GM12891 (cell line): ENCODE measurements at regions not wholly inside any gene's neighbourhood (a gene's known extent, or its start where the extent isn't known, plus 50 kb on each side); places are given as distances from the start of the nearest gene placed in this dataset.

Experiments
- PAX5 ChIP-seq: IDR thresholded peaks from 2 replicates; pipeline ENCODE4 v1.6.1; 2011; ENCODE audit warnings: low read length, moderate library complexity, mild to moderate bottlenecking; ENCODE audit not compliant: insufficient read depth, severe bottlenecking
- POLR2A ChIP-seq: IDR thresholded peaks from 2 replicates; pipeline ENCODE4 v1.6.1; 2011; ENCODE audit warnings: low read depth, low read length, control low read depth
- POLR2AphosphoS5 ChIP-seq: IDR thresholded peaks from 2 replicates; pipeline ENCODE4 v1.6.1; 2011; ENCODE audit warnings: low read depth, low read length, control low read depth
- POU2F2 ChIP-seq: IDR thresholded peaks from 2 replicates; pipeline ENCODE4 v1.6.1; 2011; ENCODE audit warnings: low read depth, mild to moderate bottlenecking, control low read depth, low read length, moderate library complexity
- SPI1 ChIP-seq: IDR thresholded peaks from 2 replicates; pipeline ENCODE4 v1.6.1; 2011; ENCODE audit warnings: low read depth, low read length, control low read depth
- TAF1 ChIP-seq: IDR thresholded peaks from 2 replicates; pipeline ENCODE4 v1.6.1; 2011; ENCODE audit warnings: low read depth, low read length, control low read depth

DNA sequence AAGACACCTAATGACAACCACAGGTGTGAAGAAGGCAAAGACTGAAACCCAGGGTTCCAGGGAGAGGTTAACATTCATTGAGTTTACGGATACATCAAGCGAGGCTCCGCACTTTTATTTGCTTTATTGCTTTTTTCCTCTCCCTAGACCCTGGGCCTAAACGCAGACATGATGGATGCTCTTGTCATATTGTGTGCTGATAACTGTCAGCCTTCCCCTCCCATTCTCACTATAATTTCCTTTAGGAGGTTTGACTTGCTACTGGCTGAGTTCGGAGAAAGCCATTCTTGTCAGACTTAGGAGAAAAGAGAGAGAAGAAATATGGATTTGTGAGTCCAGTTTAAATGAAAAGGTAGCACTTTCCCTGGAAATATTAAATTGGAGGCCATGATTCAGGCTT lies 471.6 kb downstream of the DNAH5 start:
- no peak for TF ChIP-seq TAF1
- TF ChIP-seq POLR2AphosphoS5 = no peak
- no peak for TF ChIP-seq POLR2A
- TF ChIP-seq POU2F2 = no peak
- TF ChIP-seq SPI1 = no peak
- no peak for TF ChIP-seq PAX5
